Pancreas (tissue), 10 donors: ENCODE measurements at regions not wholly inside any gene's neighbourhood (a gene's known extent, or its start where the extent isn't known, plus 50 kb on each side); places are given as distances from the start of the nearest gene placed in this dataset.

Experiments used
- ATAC-seq, 4 donors: fragments of 200-7000 bp; cut with Tn5 transposase; one replicate each; pipeline versions ENCODE4 v1.8.0 to v1.9.1; 2020; ENCODE audit warnings: mild to moderate bottlenecking in 4 of 4, moderate library complexity in 4 of 4
- DNase-seq, 6 donors: peaks; one replicate each; pipeline ENCODE4 v3.0.0-alpha.2; 2020
- FAIRE-seq: peaks from 2 replicates; lab custom pipeline; 2012; peaks lifted over from hg19 to GRCh38; lab: Jason Lieb, UNC
- H3K27ac ChIP-seq, 4 donors: fragments of 200-600 bp; sonication (generic); 1 replicate in 3 of 4; 2 replicates in 1 of 4; pipeline versions ENCODE4 v1.5.0 to v1.8.0; 2020
- H3K27me3 ChIP-seq, 4 donors: fragments of 200-600 bp; one replicate each; pipeline ENCODE4 v1.8.0; 2021
- H3K36me3 ChIP-seq, 3 donors: fragments of 200-600 bp; sonication (generic) in 1 of 3; one replicate each; pipeline versions ENCODE4 v1.5.0 to v1.8.0; 2020 to 2021
- H3K4me1 ChIP-seq, 3 donors: fragments of 200-600 bp; one replicate each; pipeline ENCODE4 v1.8.0; 2021
- H3K4me3 ChIP-seq, 4 donors: fragments of 200-600 bp; sonication (generic) in 2 of 4; one replicate each; pipeline versions ENCODE4 v1.5.0 to v1.8.0; 2020 to 2021
- H3K9me3 ChIP-seq, 4 donors: fragments of 200-600 bp; one replicate each; pipeline ENCODE4 v1.8.0; 2021
- WGBS, 2 donors: extraction: QIAGEN DNeasy Blood & Tissue Kit; methylation state at CpG; one replicate each; pipeline ENCODE4 v1.1.7; 2013; 5-methylcytosine and 5-hydroxymethylcytosine counted together
- intact Hi-C, 3 donors: fragments of 100-400 bp; cut with DNase I; formaldehyde crosslinking; loops; one replicate each; pipeline versions ENCODE4 v1.11.1 to v1.14.2; 2022
- TF ChIP-seq, protein P1 (sequence below), 4 donors: fragments of 200-600 bp; sonication (generic) in 3 of 4; IDR thresholded peaks; one replicate each; pipeline versions ENCODE4 v1.5.0 to v1.8.0; 2021; ENCODE audit warnings: antibody characterized with exemption in 4 of 4
- donor health status: healthy with polysubstance abuse.
- donor health status: DM: no; HTN: no; CAD: no; lungs with moderate emphysema.
- donor health status: DM: no; HTN: no; CAD: no.
- donor health status: control.
- donor health status: control.
- donor health status: Bipolar disorder and iron deficiency.
- donor health status: DM: yes; HTN: yes; CAD: no.
- donor health status: DM: no; HTN: no; CAD: no.
- donor health status: DM: no; HTN: no; CAD: no.
- donor health status: DM: yes; HTN: yes; CAD: no.

DNA sequence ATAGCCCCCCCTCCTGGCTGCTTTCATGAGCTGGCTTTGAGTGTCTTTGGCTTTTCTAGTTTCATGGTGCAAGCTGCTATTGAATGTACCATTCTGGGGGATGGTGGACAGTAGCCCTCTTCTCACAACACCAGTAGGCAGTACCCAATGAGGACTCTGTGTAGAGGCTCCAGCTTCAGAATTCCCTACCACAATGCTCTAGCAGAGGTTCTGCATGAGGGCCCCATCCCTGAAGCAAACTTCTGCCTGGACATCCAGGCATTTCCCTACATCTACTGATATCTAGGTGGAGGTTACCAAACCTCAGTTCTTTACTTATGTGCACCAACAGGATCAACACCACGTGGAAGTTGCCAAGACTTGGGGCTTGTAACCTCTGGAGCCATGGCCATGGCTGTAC, 1742.9 kb downstream of the SI start:
- intact Hi-C loops: no loop called here
- Histone ChIP-seq H3K27ac (no peak overlapping the region), H3K36me3 (no peaks in the 10 kb centered on the region), H3K4me3 (no peak overlapping the region), H3K27me3 (no peaks in the 10 kb centered on the region), H3K9me3 (no peaks in the 10 kb centered on the region), H3K4me1 (no peaks in the 10 kb centered on the region)
- DNase-seq: no peak
- WGBS, 2 donors: 19 to 45% methylated on average over 1 of the region's 1 CpG
- no peak for ATAC-seq
- FAIRE-seq: no peak
- TF ChIP-seq, protein P1, sequence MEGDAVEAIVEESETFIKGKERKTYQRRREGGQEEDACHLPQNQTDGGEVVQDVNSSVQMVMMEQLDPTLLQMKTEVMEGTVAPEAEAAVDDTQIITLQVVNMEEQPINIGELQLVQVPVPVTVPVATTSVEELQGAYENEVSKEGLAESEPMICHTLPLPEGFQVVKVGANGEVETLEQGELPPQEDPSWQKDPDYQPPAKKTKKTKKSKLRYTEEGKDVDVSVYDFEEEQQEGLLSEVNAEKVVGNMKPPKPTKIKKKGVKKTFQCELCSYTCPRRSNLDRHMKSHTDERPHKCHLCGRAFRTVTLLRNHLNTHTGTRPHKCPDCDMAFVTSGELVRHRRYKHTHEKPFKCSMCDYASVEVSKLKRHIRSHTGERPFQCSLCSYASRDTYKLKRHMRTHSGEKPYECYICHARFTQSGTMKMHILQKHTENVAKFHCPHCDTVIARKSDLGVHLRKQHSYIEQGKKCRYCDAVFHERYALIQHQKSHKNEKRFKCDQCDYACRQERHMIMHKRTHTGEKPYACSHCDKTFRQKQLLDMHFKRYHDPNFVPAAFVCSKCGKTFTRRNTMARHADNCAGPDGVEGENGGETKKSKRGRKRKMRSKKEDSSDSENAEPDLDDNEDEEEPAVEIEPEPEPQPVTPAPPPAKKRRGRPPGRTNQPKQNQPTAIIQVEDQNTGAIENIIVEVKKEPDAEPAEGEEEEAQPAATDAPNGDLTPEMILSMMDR (IDR thresholded peaks at IDR 0.05): no peak

DNA sequence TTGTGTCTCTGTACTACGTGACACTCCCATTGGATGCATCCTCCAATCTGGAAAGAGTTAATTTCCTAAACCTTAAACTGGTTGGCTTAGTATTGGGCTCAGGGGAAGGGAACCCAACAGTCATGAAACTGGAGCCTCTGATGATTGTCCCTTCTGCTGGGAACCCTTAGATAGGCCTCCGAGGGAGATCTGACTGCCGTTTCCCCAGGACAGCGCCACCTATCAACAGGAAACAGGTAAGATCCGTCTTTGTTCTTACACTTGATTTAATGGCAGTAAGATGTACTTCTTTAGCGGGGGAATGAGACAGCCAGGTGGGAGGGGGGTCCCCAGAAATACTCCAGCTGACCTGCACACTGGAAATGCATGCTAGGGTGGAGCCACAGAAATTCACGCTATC, 1749.6 kb downstream of the SI start:
- 48 to 58% methylated on average over 7 of the region's 7 CpGs for WGBS, 2 donors
- H3K36me3 ChIP-seq: no peaks in the 10 kb centered on the region

DNA sequence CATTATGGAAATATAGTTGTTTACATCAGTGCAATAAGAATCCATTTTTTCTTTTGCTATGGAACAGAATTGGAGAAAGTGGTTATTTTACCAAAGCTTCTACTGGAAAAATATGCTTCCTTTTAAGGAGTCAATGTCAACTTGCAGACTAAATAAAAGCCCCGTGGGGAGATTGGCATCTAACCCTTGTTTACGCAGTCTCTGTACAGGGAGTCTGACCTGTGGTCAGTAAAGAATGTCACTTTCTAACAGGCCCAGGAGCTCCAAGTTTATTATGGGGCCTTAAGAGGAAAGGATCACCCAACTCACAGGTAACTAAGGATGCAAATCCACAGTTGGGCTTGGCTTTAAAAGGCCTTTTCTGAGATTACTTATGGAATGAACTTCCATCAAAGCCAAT, 1751.2 kb downstream of the SI start:
- whole genome bisulfite sequencing, 2 donors: 26 to 41% methylated on average over 2 of the region's 2 CpGs
- Histone ChIP-seq H3K9me3 (no peaks in the 10 kb centered on the region), H3K27ac (no peak overlapping the region), H3K36me3 (no peaks in the 10 kb centered on the region), H3K4me3 (no peak overlapping the region), H3K4me1 (no peaks in the 10 kb centered on the region), H3K27me3 (no peaks in the 10 kb centered on the region)
- TF ChIP-seq, protein P1 (IDR thresholded peaks at IDR 0.05): no peak
- intact Hi-C loops: no loop called here
- ATAC-seq (no peak), DNase-seq (no peak), FAIRE-seq (no peak)

More for the DNA sequence above, 1749.6 kb downstream of the SI start:
- H3K4me3 ChIP-seq: no peak overlapping the region
- no peak for FAIRE-seq
- H3K27me3 ChIP-seq: no peaks in the 10 kb centered on the region
- DNase-seq: no peak
- H3K9me3 ChIP-seq: no peaks in the 10 kb centered on the region
- no peaks in the 10 kb centered on the region for H3K4me1 ChIP-seq
- intact Hi-C loops: no loop called here
- no peak overlapping the region for H3K27ac ChIP-seq
- TF ChIP-seq, protein P1 (IDR thresholded peaks at IDR 0.05): no peak
- no peak for ATAC-seq

DNA sequence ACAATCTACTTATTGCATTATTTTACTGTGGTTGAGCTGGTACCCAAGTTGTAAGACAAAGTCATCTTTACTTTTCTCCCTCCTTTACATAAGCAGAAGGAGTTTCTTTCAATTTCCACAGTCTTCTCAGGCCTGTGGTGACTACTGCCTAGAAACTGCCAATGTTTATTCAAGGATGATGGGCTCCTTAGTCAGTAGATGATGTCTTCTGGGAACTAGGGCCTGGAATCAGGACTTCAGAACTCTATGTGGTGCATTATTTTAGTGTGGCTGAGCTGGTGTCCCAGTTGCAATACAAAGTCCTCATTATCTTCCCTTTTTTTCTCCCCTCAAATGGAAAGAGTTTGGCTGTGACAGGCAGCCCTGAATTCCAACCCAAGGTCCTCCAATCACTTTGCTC, 1762.5 kb downstream of the SI start:
- Histone ChIP-seq H3K4me1 (no peaks in the 10 kb centered on the region), H3K27me3 (no peaks in the 10 kb centered on the region), H3K9me3 (no peaks in the 10 kb centered on the region), H3K4me3 (no peak overlapping the region), H3K27ac (no peak overlapping the region), H3K36me3 (no peaks in the 10 kb centered on the region)
- DNase-seq (no peak), FAIRE-seq (no peak), ATAC-seq (no peak)
- intact Hi-C loops: no loop called here
- TF ChIP-seq, protein P1 (IDR thresholded peaks at IDR 0.05): no peak

DNA sequence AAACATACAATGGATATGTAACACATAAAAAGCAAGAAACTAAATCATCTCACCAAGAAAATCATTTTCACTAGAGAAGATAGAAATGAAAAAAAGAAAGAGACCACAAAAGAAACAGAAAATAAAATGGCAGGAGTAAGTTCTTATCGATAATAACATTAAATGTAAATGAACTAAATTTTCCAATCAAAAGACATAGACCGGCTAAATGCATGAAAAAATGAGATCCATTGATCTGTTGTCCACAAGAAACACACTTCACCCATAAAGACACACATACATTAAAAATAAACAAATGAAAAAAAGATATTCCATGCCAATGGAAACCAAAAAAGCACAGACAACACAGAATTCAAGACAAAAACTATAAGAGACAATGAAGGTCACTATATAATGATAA, 1771.9 kb downstream of the SI start:
- Histone ChIP-seq H3K27me3 (no peaks in the 10 kb centered on the region), H3K4me1 (no peaks in the 10 kb centered on the region), H3K27ac (no peak overlapping the region), H3K9me3 (no peaks in the 10 kb centered on the region), H3K4me3 (no peak overlapping the region), H3K36me3 (no peaks in the 10 kb centered on the region)
- intact Hi-C loops: no loop called here
- DNase-seq: no peak
- WGBS, 2 donors: 86 to 89% methylated on average over 2 of the region's 2 CpGs
- no peak for FAIRE-seq
- TF ChIP-seq, protein P1 (IDR thresholded peaks at IDR 0.05): no peak
- ATAC-seq: no peak
